T-helper 17 cell (primary cell): ENCODE measurements at regions not wholly inside any gene's neighbourhood (a gene's known extent, or its start where the extent isn't known, plus 50 kb on each side); places are given as distances from the start of the nearest gene placed in this dataset.

Experiments
- ATAC-seq: fragments of 150-1000 bp; cut with Tn5 transposase; 2 replicates; pipeline ENCODE4 v1.10.0; 2021; ENCODE audit warnings: mild to moderate bottlenecking, moderate library complexity
- DNase-seq, 3 donors: peaks; one replicate each; pipeline versions ENCODE4 v3.0.0 to v3.0.0-alpha.2; 2020 to 2021
- H3K9me3 ChIP-seq: one replicate; pipeline ENCODE4 v1.7.0; 2013; ENCODE audit warnings: low read length, mild to moderate bottlenecking; ENCODE audit not compliant: control insufficient read depth, poor library complexity, severe bottlenecking
- H3K27ac Mint-ChIP-seq: one replicate; pipeline ENCODE4 v1.8.0; 2022; ENCODE audit warnings: mild to moderate bottlenecking, moderate library complexity, mixed read lengths
- H3K27me3 Mint-ChIP-seq: one replicate; pipeline ENCODE4 v1.8.0; 2022; ENCODE audit warnings: mixed read lengths
- H3K36me3 Mint-ChIP-seq: one replicate; pipeline ENCODE4 v1.8.0; 2022; ENCODE audit warnings: low read depth, mixed read lengths
- H3K4me1 Mint-ChIP-seq: one replicate; pipeline ENCODE4 v1.8.0; 2022; ENCODE audit warnings: mild to moderate bottlenecking, mixed read lengths
- H3K4me3 Mint-ChIP-seq: one replicate; pipeline ENCODE4 v1.8.0; 2022; ENCODE audit warnings: mild to moderate bottlenecking, moderate library complexity, mixed read lengths

GRCh38 chr4:81806485-81806884, 334.8 kb upstream of the RASGEF1B start:
- DNase-seq = no peak
- Mint-ChIP-seq H3K4me1 (peaks cover 4% of the 10 kb centered on the region), H3K4me3 (no peak overlapping the region), H3K27ac (no peak overlapping the region), H3K27me3 (peaks cover 16% of the 10 kb centered on the region), H3K36me3 (no peaks in the 10 kb centered on the region)
- H3K9me3 ChIP-seq = no peaks in the 10 kb centered on the region
- no peak for ATAC-seq

- ATAC-seq (no peak), DNase-seq (no peak)
- H3K9me3 ChIP-seq = no peaks in the 10 kb centered on the region
- Mint-ChIP-seq H3K4me3 (no peak overlapping the region), H3K27ac (no peak overlapping the region), H3K4me1 (peaks cover 4% of the 10 kb centered on the region), H3K36me3 (no peaks in the 10 kb centered on the region), H3K27me3 (peaks cover 16% of the 10 kb centered on the region)
Measured at GRCh38 chr4:81804849-81805248, 333.1 kb upstream of the RASGEF1B start.

- ATAC-seq (no peak), DNase-seq (no peak)
- Mint-ChIP-seq H3K27ac (no peak overlapping the region), H3K4me1 (peaks cover 2% of the 10 kb centered on the region), H3K27me3 (peaks cover 16% of the 10 kb centered on the region), H3K4me3 (no peak overlapping the region), H3K36me3 (no peaks in the 10 kb centered on the region)
- H3K9me3 ChIP-seq = no peaks in the 10 kb centered on the region
Measured at GRCh38 chr4:81802285-81802846, 330.7 kb upstream of the RASGEF1B start.

GRCh38 chr4:81799371-81799770, 327.7 kb upstream of the RASGEF1B start:
- ATAC-seq (no peak), DNase-seq (no peak)
- Mint-ChIP-seq H3K27me3 (peaks cover 7% of the 10 kb centered on the region), H3K27ac (no peak overlapping the region), H3K36me3 (no peaks in the 10 kb centered on the region), H3K4me1 (no peaks in the 10 kb centered on the region), H3K4me3 (no peak overlapping the region)
- no peaks in the 10 kb centered on the region for H3K9me3 ChIP-seq

- no peak overlapping the region for H3K27ac Mint-ChIP-seq
- peaks cover 5% of the 10 kb centered on the region for H3K27me3 Mint-ChIP-seq
- no peaks in the 10 kb centered on the region for H3K36me3 Mint-ChIP-seq
- H3K4me1 Mint-ChIP-seq = no peaks in the 10 kb centered on the region
- H3K9me3 ChIP-seq = no peaks in the 10 kb centered on the region
- H3K4me3 Mint-ChIP-seq = no peak overlapping the region
- no peak for DNase-seq
- no peak for ATAC-seq
Measured at GRCh38 chr4:81796790-81797528, 325.3 kb upstream of the RASGEF1B start.

GRCh38 chr4:81792521-81792920, 320.8 kb upstream of the RASGEF1B start:
- Mint-ChIP-seq H3K27me3 (peaks cover 5% of the 10 kb centered on the region), H3K4me3 (no peak overlapping the region), H3K4me1 (peaks cover 5% of the 10 kb centered on the region), H3K36me3 (no peaks in the 10 kb centered on the region), H3K27ac (peak overlapping the region; percentile 8)
- ATAC-seq (no peak), DNase-seq (no peak)
- H3K9me3 ChIP-seq = no peaks in the 10 kb centered on the region

GRCh38 chr4:81790477-81790876, 318.8 kb upstream of the RASGEF1B start:
- ATAC-seq = no peak
- DNase-seq = no peak
- Mint-ChIP-seq H3K36me3 (no peaks in the 10 kb centered on the region), H3K4me3 (no peak overlapping the region), H3K4me1 (peaks cover 5% of the 10 kb centered on the region), H3K27ac (no peak overlapping the region), H3K27me3 (peaks cover 5% of the 10 kb centered on the region)
- no peaks in the 10 kb centered on the region for H3K9me3 ChIP-seq

GRCh38 chr4:81789741-81790399, 318.2 kb upstream of the RASGEF1B start:
- DNase-seq (no peak), ATAC-seq (no peak)
- no peak overlapping the region for H3K4me3 Mint-ChIP-seq
- H3K9me3 ChIP-seq = no peaks in the 10 kb centered on the region
- H3K4me1 Mint-ChIP-seq = peaks cover 5% of the 10 kb centered on the region
- peaks cover 5% of the 10 kb centered on the region for H3K27me3 Mint-ChIP-seq
- no peaks in the 10 kb centered on the region for H3K36me3 Mint-ChIP-seq
- H3K27ac Mint-ChIP-seq = no peak overlapping the region

- DNase-seq (no peak), ATAC-seq (no peak)
- H3K9me3 ChIP-seq = no peaks in the 10 kb centered on the region
- Mint-ChIP-seq H3K27me3 (peaks cover 5% of the 10 kb centered on the region), H3K27ac (no peak overlapping the region), H3K4me3 (no peak overlapping the region), H3K36me3 (no peaks in the 10 kb centered on the region), H3K4me1 (peaks cover 5% of the 10 kb centered on the region)
Measured at GRCh38 chr4:81789158-81789557, 317.5 kb upstream of the RASGEF1B start.

- Mint-ChIP-seq H3K4me1 (peaks cover 5% of the 10 kb centered on the region), H3K27me3 (no peaks in the 10 kb centered on the region), H3K27ac (no peak overlapping the region), H3K36me3 (no peaks in the 10 kb centered on the region), H3K4me3 (no peak overlapping the region)
- no peaks in the 10 kb centered on the region for H3K9me3 ChIP-seq
- ATAC-seq (no peak), DNase-seq (no peak)
Measured at GRCh38 chr4:81786766-81787165, 315.1 kb upstream of the RASGEF1B start.

GRCh38 chr4:81786063-81786763, 314.5 kb upstream of the RASGEF1B start:
- Mint-ChIP-seq H3K27me3 (no peaks in the 10 kb centered on the region), H3K36me3 (no peaks in the 10 kb centered on the region), H3K4me3 (no peak overlapping the region), H3K4me1 (peaks cover 5% of the 10 kb centered on the region), H3K27ac (no peak overlapping the region)
- DNase-seq = no peak
- ATAC-seq = no peak
- no peaks in the 10 kb centered on the region for H3K9me3 ChIP-seq

GRCh38 chr4:81785338-81785737, 313.6 kb upstream of the RASGEF1B start:
- Mint-ChIP-seq H3K4me1 (peaks cover 5% of the 10 kb centered on the region), H3K36me3 (no peaks in the 10 kb centered on the region), H3K4me3 (no peak overlapping the region), H3K27me3 (no peaks in the 10 kb centered on the region), H3K27ac (no peak overlapping the region)
- H3K9me3 ChIP-seq = no peaks in the 10 kb centered on the region
- ATAC-seq (no peak), DNase-seq (no peak)

GRCh38 chr4:81783558-81783957, 311.9 kb upstream of the RASGEF1B start:
- Mint-ChIP-seq H3K27me3 (no peaks in the 10 kb centered on the region), H3K4me3 (no peak overlapping the region), H3K4me1 (no peaks in the 10 kb centered on the region), H3K36me3 (no peaks in the 10 kb centered on the region), H3K27ac (no peak overlapping the region)
- ATAC-seq = no peak
- no peak for DNase-seq
- H3K9me3 ChIP-seq = no peaks in the 10 kb centered on the region
